ENCODE measurements at regions not wholly inside any gene's neighbourhood (a gene's known extent, or its start where the extent isn't known, plus 50 kb on each side); places are given as distances from the start of the nearest gene placed in this dataset.
A peak's percentile ranks its signal among the peaks of the same experiment; 100 is the strongest.
"Not testable (repeated sequence)": the region's sequence is repeated elsewhere in the genome, so short reads cannot be mapped to it uniquely, and the experiment has no call there.

DNA sequence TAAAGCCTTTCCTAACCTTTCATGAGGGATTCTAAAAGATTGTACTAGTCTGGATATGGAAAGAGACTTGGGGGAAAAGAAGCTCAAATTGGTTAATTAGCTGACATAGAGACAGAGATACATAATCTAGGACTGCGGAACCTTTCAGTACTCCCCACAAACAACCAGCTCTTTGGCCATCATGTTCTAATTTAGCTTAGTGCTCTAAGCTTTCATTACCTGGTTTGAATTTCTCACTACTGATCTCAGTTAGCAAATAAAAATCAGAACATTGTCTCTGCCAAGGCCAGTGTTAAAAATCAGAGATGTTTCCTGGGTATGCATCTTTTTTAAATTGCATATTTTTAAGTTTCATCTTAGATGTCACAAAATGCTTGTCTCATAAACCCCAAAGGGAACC lies 254.4 kb downstream of the GLUD2 start:
- no peak for DNase-seq (ENCODE audit: low read depth)

DNA sequence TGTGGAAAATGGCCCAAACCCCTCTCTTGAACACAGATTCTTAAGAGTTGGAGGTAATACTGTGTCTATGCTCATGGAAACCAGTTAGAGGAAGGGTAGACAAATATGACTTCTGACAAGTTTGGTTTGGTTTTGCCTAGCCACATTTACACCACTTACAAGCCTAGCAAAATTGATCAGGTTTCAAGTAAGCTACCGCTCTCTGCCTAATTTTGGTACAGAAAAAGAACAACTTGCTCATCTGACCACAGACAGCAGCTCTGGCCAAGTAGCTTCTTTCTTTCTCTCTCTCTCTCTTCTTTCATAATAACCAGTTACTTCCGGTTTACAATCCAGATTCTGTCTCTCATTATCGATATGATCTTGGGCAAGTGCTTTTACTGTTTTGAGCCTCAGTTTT lies 260.0 kb downstream of the GLUD2 start:
- DNase-seq (ENCODE audit: low read depth): no peak

DNA sequence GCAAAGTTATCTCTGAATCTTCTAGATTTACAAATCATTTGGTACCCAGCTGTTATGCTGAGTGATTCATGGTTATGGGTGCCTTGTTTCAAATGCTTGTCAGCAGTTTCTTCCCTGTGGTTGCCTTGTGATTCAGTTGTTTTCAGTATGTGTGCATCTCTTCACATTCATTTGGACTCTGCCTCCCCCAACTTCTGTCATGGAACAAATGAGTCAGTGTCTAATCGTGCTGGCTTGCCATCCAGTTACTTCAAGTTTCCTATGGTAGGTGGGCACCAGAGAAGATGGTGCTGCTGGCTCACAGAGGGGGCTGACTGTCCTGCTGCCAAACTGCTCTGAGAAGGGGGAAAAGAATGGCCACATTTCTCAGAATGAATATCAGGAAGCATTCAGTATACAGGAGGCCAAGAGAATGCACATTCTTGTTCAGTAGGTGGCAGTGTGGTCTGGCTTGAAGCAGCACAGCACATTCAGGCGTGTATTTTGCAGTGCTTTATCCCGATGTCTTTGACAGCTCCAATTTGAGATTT lies 260.9 kb downstream of the GLUD2 start:
- peak; percentile 3 for DNase-seq (ENCODE audit: low read depth)

DNA sequence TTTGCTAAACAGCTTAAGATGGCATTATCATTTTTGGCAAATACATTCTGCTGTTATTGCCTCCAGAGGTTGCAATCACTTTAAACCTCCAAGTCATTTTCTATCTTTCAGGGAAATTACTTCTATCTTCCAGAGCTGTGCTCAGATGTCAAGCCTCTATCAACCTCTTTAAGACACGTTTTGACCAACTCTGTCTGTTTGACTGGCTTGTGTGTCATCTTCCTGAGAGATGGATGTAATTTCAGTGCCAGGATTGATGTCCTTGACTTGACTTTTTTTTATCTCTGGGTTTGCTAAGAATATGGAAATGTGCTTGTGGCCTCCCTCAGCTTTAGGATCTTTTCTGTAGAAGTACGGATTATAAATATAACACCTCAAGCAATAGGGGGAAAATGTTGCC lies 263.4 kb downstream of the GLUD2 start:
- DNase-seq (ENCODE audit: low read depth): no peak

DNA sequence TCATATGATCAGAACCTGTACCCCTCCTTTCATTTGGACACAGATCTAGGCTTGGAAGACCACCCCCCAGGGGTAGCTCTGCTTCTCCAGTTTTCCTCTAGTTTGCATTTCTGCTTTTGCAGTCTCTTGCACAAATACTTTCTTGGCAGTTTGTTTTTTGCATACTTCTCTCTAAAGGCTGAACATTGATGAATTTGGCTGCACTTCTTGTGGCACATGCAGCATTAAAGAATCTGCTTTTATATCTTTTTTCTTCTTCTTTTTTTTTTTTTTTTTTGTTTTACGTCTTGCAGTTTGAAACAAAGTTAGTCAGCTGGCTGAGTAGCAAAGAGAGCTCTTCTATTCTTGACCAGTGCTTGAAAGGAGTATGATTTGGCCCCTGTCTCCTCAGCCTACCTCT lies 273.0 kb downstream of the GLUD2 start:
- DNase-seq (ENCODE audit: low read depth): no peak

DNA sequence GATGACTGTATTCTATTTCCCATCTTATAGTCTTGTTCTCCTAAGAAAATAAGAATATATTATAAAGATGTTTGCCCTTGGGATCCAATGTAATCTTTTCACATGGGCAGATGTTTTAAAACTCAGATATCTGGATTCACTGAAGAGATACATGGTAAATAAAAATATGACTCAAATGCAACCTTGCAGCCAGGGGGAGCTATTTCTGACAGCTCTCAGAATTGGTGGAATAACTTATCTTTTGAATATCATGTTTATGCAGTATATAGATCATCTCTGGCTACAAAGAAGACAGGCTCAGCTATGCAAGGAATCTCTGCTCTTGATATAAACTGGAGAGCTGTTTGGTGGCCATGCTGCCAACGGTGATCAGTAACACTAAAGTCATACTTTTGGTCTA lies 274.7 kb downstream of the GLUD2 start:
- no peak for DNase-seq (ENCODE audit: low read depth)

DNA sequence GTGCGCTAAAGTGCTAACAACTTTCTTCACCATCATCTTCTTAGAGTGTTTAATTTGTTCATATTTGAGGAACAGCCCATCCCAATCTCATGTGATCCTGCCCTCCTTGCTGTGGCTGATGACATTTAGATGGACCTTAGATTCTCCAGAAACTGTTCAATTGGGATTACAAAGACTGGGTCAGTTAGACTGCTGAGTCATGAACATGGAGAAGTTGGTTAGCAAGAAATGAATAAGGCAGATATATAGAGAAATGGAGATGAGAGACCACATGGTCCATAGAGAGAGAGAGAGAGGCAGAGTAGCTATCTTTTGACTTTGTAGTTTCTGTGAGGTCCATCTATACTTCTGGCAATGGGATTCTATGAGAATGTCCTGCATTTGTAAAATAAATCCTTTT lies 275.9 kb downstream of the GLUD2 start:
- no peak for DNase-seq (ENCODE audit: low read depth)

DNA sequence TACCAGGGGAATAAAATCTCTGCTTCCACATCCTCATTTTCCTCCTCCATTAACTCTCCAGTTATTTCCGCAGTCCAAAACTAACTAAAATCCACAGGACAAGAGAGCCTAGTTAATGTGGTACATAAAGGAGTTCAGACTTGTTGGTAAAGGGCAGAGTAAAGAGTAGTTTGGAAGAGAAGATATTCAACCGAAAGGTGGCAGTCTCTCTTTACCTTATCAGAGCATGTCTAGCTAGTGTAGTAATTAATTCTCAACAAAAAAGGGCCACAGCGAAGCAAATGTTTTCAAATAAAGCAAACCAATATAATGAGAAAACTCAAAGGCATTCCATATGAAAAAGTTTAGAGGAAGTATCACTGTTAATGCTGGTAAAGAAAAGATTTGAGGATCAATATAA lies 286.5 kb downstream of the GLUD2 start:
- no peak for DNase-seq (ENCODE audit: low read depth)

DNA sequence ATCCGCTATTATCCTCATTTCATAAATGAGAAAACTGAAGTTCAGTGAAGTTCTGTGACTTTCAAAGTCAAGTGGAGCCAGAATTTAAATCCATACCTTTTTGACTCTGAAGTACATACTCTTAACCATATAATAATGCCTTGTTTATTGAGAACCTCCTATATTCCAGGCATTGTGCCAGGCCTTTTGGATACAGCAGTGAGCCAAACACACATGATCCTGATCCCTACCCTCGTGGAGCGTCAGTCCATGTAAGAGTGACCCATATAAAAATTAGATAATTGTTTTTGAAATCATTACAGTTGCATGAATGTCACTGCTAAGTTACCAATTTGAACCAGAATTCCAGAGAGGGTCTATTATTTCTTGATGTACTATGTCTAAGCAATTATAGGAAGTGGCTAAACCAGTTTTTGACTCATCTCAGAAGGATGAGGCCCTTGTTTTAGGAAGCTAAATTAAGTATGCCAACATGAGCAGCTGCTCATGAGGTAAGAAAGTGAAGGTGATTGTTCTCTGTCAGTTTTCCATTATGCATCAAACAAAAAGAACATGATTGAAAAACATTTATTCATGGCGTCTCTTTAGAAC lies 289.5 kb downstream of the GLUD2 start:
- no peak for DNase-seq (ENCODE audit: low read depth)

DNA sequence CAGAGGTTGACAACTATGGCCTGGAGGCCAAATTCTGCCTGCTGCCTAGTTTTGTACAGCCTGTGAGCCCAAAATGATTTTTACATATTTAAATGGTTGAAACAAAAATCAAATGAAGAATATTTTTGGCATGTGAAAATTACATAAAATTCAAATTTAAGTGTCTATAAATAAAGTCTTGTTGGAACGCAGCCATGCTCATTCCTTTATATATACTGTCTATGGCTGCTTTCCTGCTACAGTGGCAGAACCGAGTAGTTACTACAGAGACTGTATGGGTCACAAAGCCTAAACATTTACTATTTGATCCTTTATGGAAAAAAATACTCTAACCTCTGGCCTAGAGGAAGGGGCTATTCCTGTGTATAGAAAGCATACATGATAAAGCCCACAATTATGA lies 290.4 kb downstream of the GLUD2 start:
- no peak for DNase-seq (ENCODE audit: low read depth)

DNA sequence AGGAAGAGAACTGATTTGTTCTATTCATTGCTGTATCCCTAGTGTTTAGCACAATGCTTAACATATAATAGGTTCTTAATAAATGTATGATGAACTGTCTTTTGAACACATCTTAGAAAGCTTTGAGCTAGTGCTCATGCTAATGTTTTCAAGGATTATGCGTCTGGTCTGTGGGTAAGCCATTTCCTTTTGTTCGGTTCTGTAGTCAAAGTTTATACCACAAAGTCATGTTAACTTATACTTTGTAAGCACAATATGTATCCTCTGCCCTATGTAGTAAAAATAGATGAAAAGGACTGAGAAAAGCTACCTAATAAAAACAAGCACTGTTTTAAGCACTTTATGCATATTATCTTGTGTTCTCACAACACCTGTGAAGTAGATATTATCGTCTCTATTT lies 301.9 kb downstream of the GLUD2 start:
- DNase-seq (ENCODE audit: low read depth): no peak

DNA sequence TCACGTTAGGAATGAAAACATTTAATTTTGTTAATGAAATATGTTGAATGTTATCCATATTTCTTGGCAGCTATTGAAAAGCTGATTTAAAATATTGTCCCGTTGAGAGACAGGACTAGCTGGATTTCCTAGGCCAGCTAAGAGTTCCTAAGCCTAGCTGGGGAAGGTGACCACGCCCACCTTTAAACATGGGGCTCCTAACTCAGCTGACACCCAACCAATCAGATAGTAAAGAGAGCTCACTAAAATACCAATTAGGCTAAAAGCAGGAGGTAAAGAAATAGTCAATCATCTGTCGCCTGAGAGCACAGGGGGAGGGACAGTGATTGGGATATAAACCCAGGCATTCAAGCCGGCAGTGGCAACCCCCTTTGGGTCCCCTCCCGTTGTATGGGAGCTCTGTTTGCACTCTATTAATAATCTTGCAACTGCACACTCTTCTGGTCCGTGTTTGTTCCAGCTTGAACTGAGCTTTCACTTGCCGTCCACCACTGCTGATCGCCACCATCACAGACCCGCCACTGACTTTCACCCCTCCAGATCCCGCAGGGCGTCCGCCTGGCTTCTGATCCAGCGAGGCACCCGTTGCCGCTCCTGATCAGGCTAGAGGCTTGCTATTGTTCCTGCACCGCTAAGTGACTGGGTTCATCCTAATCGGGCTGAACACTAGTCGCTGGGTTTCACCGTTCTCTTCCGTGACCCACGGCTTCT lies 308.9 kb downstream of the GLUD2 start:
- no peak for DNase-seq (ENCODE audit: low read depth)

DNA sequence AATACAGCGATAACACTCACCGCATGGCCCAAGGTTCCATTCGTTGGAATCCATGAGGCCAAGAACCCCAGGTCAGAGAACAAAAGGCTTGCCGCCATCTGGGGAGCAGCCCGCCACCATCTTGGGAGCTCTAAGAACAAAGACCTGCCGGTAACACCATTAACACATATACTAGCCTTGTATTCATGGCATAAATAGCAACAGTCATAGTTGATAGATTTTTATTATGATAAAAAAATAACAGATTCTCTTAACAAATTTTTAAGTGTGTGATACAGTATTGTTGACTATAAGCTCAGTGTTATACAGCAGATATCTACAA lies 309.4 kb downstream of the GLUD2 start:
- DNase-seq (ENCODE audit: low read depth): no peak

DNA sequence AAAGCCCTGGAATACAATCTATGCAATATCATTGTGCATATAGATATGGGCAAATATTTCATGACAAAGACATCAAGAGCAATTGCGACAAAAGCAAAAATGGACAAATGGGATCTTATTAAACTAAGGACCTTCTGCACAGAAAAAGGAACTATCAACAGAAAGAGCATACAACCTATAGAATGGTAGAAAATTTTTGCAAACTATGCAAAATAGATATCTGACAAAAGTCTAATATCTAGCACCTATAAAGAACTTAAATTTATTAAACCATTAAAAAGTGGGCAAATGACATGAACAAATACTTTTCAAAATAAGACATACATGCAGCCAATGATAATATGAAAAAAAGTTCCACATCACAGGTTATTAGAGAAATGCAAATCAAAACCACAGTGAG lies 312.9 kb downstream of the GLUD2 start:
- no peak for DNase-seq (ENCODE audit: low read depth)

DNA sequence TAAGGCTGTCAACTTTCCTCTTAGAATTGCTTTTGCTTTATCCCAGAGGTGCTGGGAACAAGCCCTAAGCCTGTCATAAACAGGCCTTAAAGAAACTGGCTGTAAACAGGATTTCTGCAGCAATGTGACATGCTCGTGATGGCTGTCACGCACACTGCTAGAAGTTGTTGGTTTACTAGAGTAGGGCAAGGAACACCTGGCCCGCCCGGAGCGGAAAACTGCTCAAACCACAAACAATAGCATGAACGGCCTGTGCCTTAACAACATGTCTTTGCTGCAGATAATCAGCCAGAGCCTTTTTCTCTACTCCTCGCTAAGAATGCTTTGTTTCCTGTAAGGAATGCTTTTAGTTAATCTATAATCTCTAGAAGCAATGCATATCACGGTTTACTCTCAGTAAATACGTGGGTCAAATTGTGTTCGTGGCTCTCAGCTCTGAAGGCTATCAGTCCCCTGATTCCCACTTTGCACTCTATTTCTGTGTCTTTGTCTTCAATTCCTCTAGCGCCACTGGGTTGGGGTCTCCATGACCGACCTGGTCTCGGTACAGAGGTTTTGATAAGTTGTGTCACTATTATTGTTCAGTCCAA lies 318.3 kb downstream of the GLUD2 start:
- DNase-seq (ENCODE audit: low read depth): no peak

DNA sequence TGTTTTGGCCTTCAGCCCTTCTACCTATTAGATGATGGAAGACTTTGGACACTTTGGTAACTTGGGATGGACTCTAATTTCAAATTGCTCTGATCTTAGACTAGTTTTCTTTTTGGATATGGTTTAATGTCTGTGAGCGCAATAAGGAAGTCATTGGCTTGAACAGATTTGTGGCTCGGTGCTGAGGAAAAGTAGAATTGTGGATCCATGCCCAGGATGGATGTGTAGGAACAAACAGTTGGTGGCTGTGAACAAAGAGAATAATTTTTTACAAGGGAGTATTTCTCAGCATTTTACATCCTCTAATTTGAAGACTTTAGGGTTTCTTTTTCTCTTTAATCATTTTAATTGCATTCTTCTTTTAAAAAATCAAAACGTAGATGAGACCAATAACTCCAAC lies 327.1 kb downstream of the GLUD2 start:
- DNase-seq (ENCODE audit: low read depth): no peak

DNA sequence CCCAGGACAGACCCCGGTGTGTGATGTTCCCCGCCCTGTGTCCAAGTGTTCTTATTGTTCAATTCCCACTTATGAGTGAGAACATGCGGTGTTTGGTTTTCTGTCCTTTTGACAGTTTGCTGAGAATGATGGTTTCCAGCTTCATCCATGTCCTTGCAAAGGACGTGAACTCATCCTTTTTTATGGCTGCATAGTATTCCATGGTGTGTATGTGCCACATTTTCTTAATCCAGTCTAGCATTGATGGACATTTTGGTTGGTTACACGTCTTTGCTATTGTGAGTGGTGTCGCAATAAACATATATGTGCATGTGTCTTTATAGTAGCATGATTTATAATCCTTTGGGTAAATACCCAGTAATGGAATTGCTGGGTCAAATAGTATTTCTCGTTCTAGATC lies 334.5 kb downstream of the GLUD2 start:
- DNase-seq (ENCODE audit: low read depth): not testable (repeated sequence)

DNA sequence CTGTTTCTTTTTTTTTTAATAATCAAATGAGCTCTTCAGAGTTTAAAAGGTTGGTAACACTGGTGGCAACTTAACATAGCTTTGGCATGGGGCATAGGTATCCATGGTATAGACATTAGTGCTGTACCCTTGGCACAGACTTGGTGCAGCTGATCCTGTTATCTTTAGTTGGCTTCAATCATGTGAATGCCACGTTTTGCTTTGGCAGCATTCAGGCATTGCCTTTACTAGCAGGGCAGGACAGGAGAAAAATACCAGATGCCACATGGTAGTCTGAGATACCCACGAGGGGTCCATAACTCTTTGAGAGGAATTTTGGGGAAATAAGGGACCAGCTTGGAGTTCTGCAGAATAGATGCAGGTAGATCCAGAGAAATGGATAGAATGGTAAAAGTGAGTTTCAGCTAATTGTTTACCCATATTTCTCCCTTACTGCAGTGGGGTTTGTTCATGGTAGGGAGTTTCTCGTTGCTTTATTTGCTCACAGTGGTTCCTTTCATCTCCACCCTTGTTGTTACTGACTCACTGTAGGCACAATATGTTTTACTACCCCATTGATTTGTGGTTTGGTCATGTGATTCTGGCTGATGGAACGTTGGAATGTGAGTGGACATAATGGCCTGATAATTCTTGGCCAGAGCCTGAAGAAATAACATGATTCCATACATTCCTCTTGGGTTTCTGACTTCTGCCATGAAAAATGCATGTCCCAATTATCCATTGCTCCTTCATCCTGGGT lies 342.7 kb downstream of the GLUD2 start:
- no peak for DNase-seq (ENCODE audit: low read depth)

DNA sequence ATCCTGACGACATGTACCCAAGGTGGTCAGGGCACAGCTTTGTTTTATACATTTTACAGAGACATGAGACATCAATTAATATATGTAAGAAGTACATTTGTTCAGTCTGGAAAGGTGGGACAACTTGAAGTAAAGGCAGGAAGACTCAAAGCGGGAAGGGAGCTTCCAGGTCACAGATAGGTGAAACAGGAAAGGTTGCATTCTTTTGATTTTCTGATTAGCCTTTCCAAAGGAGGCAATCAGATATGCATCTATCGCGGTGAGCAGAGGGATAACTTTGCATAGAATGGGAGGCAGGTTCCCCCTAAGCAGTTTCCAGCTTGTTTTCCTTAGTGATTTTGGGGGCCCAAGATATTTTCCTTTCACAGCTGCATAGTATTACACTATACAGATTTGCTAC lies 358.4 kb downstream of the GLUD2 start:
- no peak for DNase-seq (ENCODE audit: low read depth)

DNA sequence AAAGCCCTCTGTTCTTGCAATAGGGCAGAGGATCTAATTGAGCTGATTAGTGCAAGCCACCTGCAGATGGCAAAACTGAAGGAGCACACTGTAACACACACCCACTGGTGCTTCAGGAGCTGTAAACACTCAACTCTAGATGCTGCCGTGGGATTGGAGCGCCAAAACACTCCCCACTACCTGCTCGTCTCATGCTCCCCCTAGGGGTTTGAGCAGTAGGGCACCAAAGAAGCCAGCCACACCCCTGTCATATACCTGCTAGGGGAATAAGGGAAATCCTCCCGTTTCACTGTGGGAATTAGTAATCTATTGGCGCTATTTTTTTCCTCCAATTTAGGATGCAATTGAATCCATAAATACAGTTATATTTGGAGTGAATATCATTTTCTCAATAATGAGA lies 360.2 kb downstream of the GLUD2 start:
- no peak for DNase-seq (ENCODE audit: low read depth)

DNA sequence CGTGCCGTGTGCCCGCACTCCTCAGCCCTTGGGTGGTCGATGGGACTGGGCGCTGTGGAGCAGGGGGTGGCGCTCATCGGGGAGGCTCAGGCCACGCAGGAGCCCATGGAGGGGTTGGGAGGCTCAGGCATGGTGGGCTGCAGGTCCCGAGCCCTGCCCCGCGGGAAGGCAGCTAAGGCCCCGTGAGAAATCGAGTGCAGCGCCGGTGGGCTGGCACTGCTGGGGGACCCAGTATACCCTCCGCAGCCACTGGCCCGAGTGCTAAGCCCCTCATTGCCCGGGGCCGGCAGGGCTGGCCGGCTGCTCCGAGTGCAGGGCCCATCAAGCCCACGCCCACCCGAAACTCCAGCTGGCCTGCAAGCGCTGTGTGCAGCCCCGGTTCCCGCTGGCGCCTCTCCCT lies 384.1 kb downstream of the GLUD2 start:
- not testable (repeated sequence) for DNase-seq (ENCODE audit: low read depth)

DNA sequence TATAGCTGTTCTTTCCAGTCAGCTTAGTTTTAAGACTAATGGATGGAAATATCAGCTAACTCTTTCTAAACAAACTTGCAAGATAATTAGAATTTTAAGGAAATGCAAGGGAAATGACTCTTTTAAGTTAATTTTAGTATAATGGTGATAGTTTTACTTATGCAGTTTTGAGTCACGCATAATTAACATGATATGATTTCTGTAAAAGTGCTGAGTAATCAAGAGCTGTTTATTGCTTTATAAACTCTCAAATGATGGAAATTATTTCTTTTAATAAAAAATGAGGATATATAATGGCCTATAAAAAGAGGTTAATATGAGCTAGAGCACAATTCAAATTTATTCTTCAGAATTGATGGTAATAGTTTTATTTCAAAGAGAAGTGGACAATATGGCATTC lies 385.9 kb downstream of the GLUD2 start:
- DNase-seq (ENCODE audit: low read depth): no peak

DNA sequence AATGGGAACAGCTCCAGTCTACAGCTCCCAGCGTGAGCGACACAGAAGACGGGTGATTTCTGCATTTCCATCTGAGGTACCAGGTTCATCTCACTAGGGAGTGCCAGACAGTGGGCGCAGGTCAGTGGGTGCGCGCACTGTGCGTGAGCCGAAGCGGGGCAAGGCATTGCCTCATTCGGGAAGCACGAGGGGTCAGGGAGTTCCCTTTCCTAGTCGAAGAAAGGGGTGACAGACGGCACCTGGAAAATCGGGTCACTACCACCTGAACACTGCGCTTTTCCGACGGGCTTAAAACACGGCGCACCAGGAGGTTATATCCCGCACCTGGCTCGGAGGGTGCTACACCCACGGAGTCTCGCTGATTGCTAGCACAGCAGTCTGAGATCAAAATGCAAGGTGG lies 390.3 kb downstream of the GLUD2 start:
- not testable (repeated sequence) for DNase-seq (ENCODE audit: low read depth)

All from ELR (cell line).